IMR-90 (cell line): ENCODE measurements at regions not wholly inside any gene's neighbourhood (a gene's known extent, or its start where the extent isn't known, plus 50 kb on each side); places are given as distances from the start of the nearest gene placed in this dataset.

Source experiments
- ATAC-seq: fragments of 200-7000 bp; cut with Tn5 transposase; 2 replicates; pipeline ENCODE4 v1.9.1; 2020; ENCODE audit warnings: low read depth, mild to moderate bottlenecking, moderate library complexity
- BruUV-seq: library from RNA; stranded (reverse); fragments of 400-500 nt; replicated peaks from 2 replicates; lab custom pipeline; 2021; lab: Mats Ljungman, UMichigan
- CTCF ChIA-PET: fragments of 300-600 bp; formaldehyde crosslinking; extraction: SDS; loops from one replicate; lab custom pipeline; 2021; ENCODE audit warnings: antibody characterized with exemption; lab: Yijun Ruan, JAX
- POLR2A ChIA-PET: fragments of 300-600 bp; sonication (Branson Sonifier 250); formaldehyde crosslinking; loops from one replicate; lab custom pipeline; 2022; ENCODE audit warnings: antibody characterized with exemption; ENCODE audit not compliant: unreplicated experiment; lab: Charles Lee
- DNase-seq: peaks from one replicate; pipeline ENCODE4 v3.0.0; 2013
- H2AFZ ChIP-seq: replicated peaks from 2 replicates; pipeline ENCODE3; 2013; ENCODE audit warnings: low read length, mild to moderate bottlenecking; ENCODE audit not compliant: poor library complexity
- H2AK5ac ChIP-seq: 2 replicates; pipeline ENCODE4 v1.6.1; 2013; ENCODE audit warnings: low read depth, low read length, inconsistent platforms
- H2AK9ac ChIP-seq: replicated peaks from 2 replicates; pipeline ENCODE3; 2013; ENCODE audit warnings: mild to moderate bottlenecking, low read depth, low read length, moderate library complexity; ENCODE audit not compliant: poor library complexity
- H2BK120ac ChIP-seq: 2 replicates; pipeline ENCODE4 v1.6.1; 2013; ENCODE audit warnings: low read depth, low read length, inconsistent platforms
- H2BK15ac ChIP-seq: 3 replicates; pipeline ENCODE4 v1.6.1; 2013; ENCODE audit warnings: low read depth, low read length, inconsistent platforms
- H2BK20ac ChIP-seq: 2 replicates; pipeline ENCODE4 v1.6.1; 2013; ENCODE audit warnings: low read depth, mild to moderate bottlenecking, inconsistent platforms, low read length, moderate library complexity
- H2BK5ac ChIP-seq: 2 replicates; pipeline ENCODE4 v1.6.1; 2013; ENCODE audit warnings: mild to moderate bottlenecking, low read depth, low read length, inconsistent platforms; ENCODE audit not compliant: poor library complexity, severe bottlenecking
- H3K14ac ChIP-seq: replicated peaks from 2 replicates; pipeline ENCODE4 v1.6.1; 2013; ENCODE audit warnings: low read depth, low read length, inconsistent platforms
- H3K18ac ChIP-seq: 2 replicates; pipeline ENCODE4 v1.6.1; 2013; ENCODE audit warnings: low read depth, low read length, control low read depth
- H3K23ac ChIP-seq: 2 replicates; pipeline ENCODE4 v1.6.1; 2013; ENCODE audit warnings: low read depth, low read length, inconsistent platforms
- H3K27ac ChIP-seq: 2 replicates; pipeline ENCODE4 v1.5.1; 2013; ENCODE audit warnings: mild to moderate bottlenecking, control low read depth, low read length; ENCODE audit not compliant: insufficient read depth
- H3K27me3 ChIP-seq: 2 replicates; pipeline ENCODE4 v1.6.1; 2013; ENCODE audit warnings: low read length; ENCODE audit not compliant: control insufficient read depth, insufficient read depth
- H3K36me3 ChIP-seq: 2 replicates; pipeline ENCODE4 v1.6.1; 2013; ENCODE audit warnings: low read length, mixed read lengths; ENCODE audit not compliant: control insufficient read depth, insufficient read depth
- H3K4ac ChIP-seq: 2 replicates; pipeline ENCODE4 v1.6.1; 2013; ENCODE audit warnings: low read depth, low read length, inconsistent platforms
- H3K4me1 ChIP-seq: 2 replicates; pipeline ENCODE4 v1.6.1; 2013; ENCODE audit warnings: low read length, mixed read lengths; ENCODE audit not compliant: control insufficient read depth, insufficient read depth
- H3K4me2 ChIP-seq: 2 replicates; pipeline ENCODE4 v1.6.1; 2013; ENCODE audit warnings: low read depth, mild to moderate bottlenecking, control low read depth, low read length, moderate library complexity
- H3K4me3 ChIP-seq: 2 replicates; pipeline ENCODE4 v1.5.1; 2013; ENCODE audit warnings: low read depth, mild to moderate bottlenecking, control low read depth, low read length, moderate library complexity; ENCODE audit not compliant: insufficient read depth
- H3K56ac ChIP-seq: 2 replicates; pipeline ENCODE4 v1.6.1; 2013; ENCODE audit warnings: low read length, inconsistent platforms; ENCODE audit not compliant: insufficient read depth; ENCODE audit errors: extremely low read depth
- H3K79me1 ChIP-seq, 2 experiments: 2 replicates each; pipeline ENCODE4 v1.6.1; 2013; ENCODE audit warnings: low read length in 2 of 2, inconsistent platforms in 1 of 2, low read depth in 1 of 2
- H3K9ac ChIP-seq: 2 replicates; pipeline ENCODE4 v1.6.1; 2013; ENCODE audit warnings: low read depth, low read length, control low read depth
- H3K9me1 ChIP-seq: 2 replicates; pipeline ENCODE4 v1.6.1; 2013; ENCODE audit warnings: low read length, inconsistent platforms; ENCODE audit not compliant: insufficient read depth
- H3K9me3 ChIP-seq: 2 replicates; pipeline ENCODE4 v1.6.1; 2013; ENCODE audit warnings: low read length; ENCODE audit not compliant: control insufficient read depth, insufficient read depth
- H4K20me1 ChIP-seq: 2 replicates; pipeline ENCODE4 v1.6.1; 2013; ENCODE audit warnings: low read length, inconsistent platforms; ENCODE audit not compliant: insufficient read depth
- H4K5ac ChIP-seq: 2 replicates; pipeline ENCODE4 v1.6.1; 2013; ENCODE audit warnings: mild to moderate bottlenecking, low read depth, low read length, control low read depth
- H4K8ac ChIP-seq, 2 experiments: 2 replicates each; pipeline ENCODE4 v1.6.1; 2013; ENCODE audit warnings: low read depth in 2 of 2, low read length in 2 of 2, control low read depth in 1 of 2, inconsistent platforms in 1 of 2
- H4K91ac ChIP-seq: 2 replicates; pipeline ENCODE4 v1.6.1; 2013; ENCODE audit warnings: low read depth, low read length, inconsistent platforms; ENCODE audit not compliant: insufficient read depth
- NFE2L2 ChIP-seq: fragments of 150-350 bp; IDR thresholded peaks from 2 replicates; pipeline ENCODE4 v1.6.1; 2016; ENCODE audit warnings: low read depth, mild to moderate bottlenecking, low read length
- WGBS, 2 experiments: methylation state at CpG; one replicate each; pipeline versions ENCODE4 v1.1.5 to v1.1.7; 2013; ENCODE audit warnings: missing lambda C conversion rate in 2 of 2; ENCODE audit not compliant: insufficient read length in 1 of 2; ENCODE audit errors: extremely low coverage in 2 of 2; 5-methylcytosine and 5-hydroxymethylcytosine counted together
- dilution Hi-C: fragments of 300-500 bp; cut with HindIII; formaldehyde crosslinking; loops from one replicate; pipeline ENCODE4 v1.14.3; 2018; ENCODE audit warnings: low sequenced_read_pairs; ENCODE audit not compliant: unreplicated experiment
- in situ Hi-C: fragments of 300-500 bp; cut with MboI; formaldehyde crosslinking; loops from 3 replicates; pipeline ENCODE4 v1.14.3; 2019; ENCODE audit warnings: low sequenced_read_pairs, inconsistent platforms, mixed read lengths
- intact Hi-C: fragments of 100-400 bp; cut with micrococcal nuclease; formaldehyde crosslinking; loops from 2 replicates; pipeline ENCODE4 v1.10.0; 2022

DNA sequence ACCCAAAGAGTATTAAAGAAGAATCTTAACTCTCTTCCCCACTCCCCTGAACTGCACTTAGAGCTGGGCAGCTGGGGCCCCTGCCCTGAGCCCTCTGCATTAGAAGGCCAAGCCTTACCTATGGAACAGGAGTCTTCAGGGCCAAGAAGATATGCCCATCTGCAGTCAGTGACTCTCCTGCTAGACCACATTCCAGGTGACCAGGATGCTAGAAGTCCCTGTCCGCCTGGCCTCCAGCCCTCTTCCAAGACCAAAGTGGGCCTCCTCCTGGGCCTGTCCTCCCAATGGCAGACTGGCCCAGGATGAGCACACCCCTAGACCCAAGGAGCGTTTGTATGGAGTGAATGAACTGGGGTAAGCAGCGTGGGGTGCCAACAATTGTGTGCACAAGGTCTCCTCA, 259.1 kb downstream of the LY86 start:
- Histone ChIP-seq H4K5ac (no peak overlapping the region), H3K14ac (no peak overlapping the region), H3K18ac (no peak overlapping the region), H3K79me1 (no peaks in the 10 kb centered on the region), H4K8ac (no peak overlapping the region), H2AFZ (no peak overlapping the region), H2BK20ac (no peak overlapping the region), H3K23ac (no peak overlapping the region), H2BK5ac (no peak overlapping the region), H3K4me3 (no peak overlapping the region), H3K27ac (no peak overlapping the region), H2BK120ac (no peak overlapping the region), H3K27me3 (no peaks in the 10 kb centered on the region), H3K4me1 (peaks cover 5% of the 10 kb centered on the region), H3K56ac (no peak overlapping the region), H3K4me2 (no peak overlapping the region), H3K9me3 (no peaks in the 10 kb centered on the region), H4K20me1 (no peaks in the 10 kb centered on the region), H2BK15ac (no peak overlapping the region), H3K4ac (no peak overlapping the region), H2AK5ac (no peak overlapping the region), H3K9me1 (no peaks in the 10 kb centered on the region), H4K91ac (no peak overlapping the region), H2AK9ac (no peak overlapping the region), H3K36me3 (no peaks in the 10 kb centered on the region), H3K9ac (no peak overlapping the region)
- no peak for TF ChIP-seq NFE2L2
- in situ Hi-C loops = no loop called here
- POLR2A ChIA-PET = no interaction called here
- WGBS, 2 experiments = no CpG with 5 or more reads among the region's 3 CpGs
- ATAC-seq (no peak), DNase-seq (no peak)
- CTCF ChIA-PET = interaction anchor here (0.6 kb wide), 1 partner anchor 72 kb away, joined by 3 read pairs; no protein-coding TSS in a partner anchor
- dilution Hi-C loops = no loop called here
- intact Hi-C loops = no loop called here
- no TSS peak for BruUV-seq
